HFFc6 (cell line): ENCODE measurements at regions not wholly inside any gene's neighbourhood (a gene's known extent, or its start where the extent isn't known, plus 50 kb on each side); places are given as distances from the start of the nearest gene placed in this dataset.

Source experiments
- DNase-seq: peaks from one replicate; pipeline ENCODE4 v3.0.0-alpha.2; 2018
- H3K27ac Mint-ChIP-seq: 2 replicates; pipeline ENCODE4 v1.8.0; 2020; ENCODE audit warnings: mild to moderate bottlenecking, mixed read lengths
- H3K27me3 Mint-ChIP-seq: 2 replicates; pipeline ENCODE4 v1.8.0; 2021; ENCODE audit warnings: mild to moderate bottlenecking, moderate library complexity, mixed read lengths; ENCODE audit not compliant: insufficient read depth
- H3K36me3 Mint-ChIP-seq: 2 replicates; pipeline ENCODE4 v1.8.0; 2021; ENCODE audit warnings: low read depth, mixed read lengths
- H3K4me1 Mint-ChIP-seq: 2 replicates; pipeline ENCODE4 v1.8.0; 2020; ENCODE audit warnings: low read depth, mixed read lengths
- H3K4me3 Mint-ChIP-seq: 2 replicates; pipeline ENCODE4 v1.8.0; 2020; ENCODE audit warnings: mild to moderate bottlenecking, moderate library complexity, mixed read lengths
- H3K9me3 Mint-ChIP-seq: 2 replicates; pipeline ENCODE4 v1.8.0; 2020; ENCODE audit warnings: mild to moderate bottlenecking, mixed read lengths
- CTCF ChIP-seq: fragments of 200-600 bp; sonication (generic); IDR thresholded peaks from 2 replicates; pipeline ENCODE4 v1.5.0; 2021; ENCODE audit warnings: antibody characterized with exemption, mild to moderate bottlenecking

- no peak for TF ChIP-seq CTCF
- Mint-ChIP-seq H3K4me1 (no peaks in the 10 kb centered on the region), H3K36me3 (no peaks in the 10 kb centered on the region), H3K9me3 (peaks cover 25% of the 10 kb centered on the region), H3K27ac (no peak overlapping the region), H3K4me3 (no peak overlapping the region), H3K27me3 (no peaks in the 10 kb centered on the region; the same call in 1 of the 2 replicates)
- DNase-seq: no peak
Measured at GRCh38 chr12:24396224-24396623, 446.8 kb upstream of the SOX5 start.

GRCh38 chr12:24394246-24394645 lies 444.8 kb upstream of the SOX5 start:
- no peak for TF ChIP-seq CTCF
- H3K27me3 Mint-ChIP-seq: no peaks in the 10 kb centered on the region; the same call in 1 of the 2 replicates

GRCh38 chr12:24393071-24393470 lies 443.6 kb upstream of the SOX5 start:
- no peaks in the 10 kb centered on the region; the same call in 1 of the 2 replicates for H3K27me3 Mint-ChIP-seq
- no peaks in the 10 kb centered on the region for H3K36me3 Mint-ChIP-seq
- peaks cover 29% of the 10 kb centered on the region for H3K9me3 Mint-ChIP-seq
- no peak for TF ChIP-seq CTCF
- DNase-seq: no peak
- H3K27ac Mint-ChIP-seq: no peak overlapping the region
- H3K4me1 Mint-ChIP-seq: no peaks in the 10 kb centered on the region
- no peak overlapping the region for H3K4me3 Mint-ChIP-seq

More at GRCh38 chr12:24394246-24394645, 444.8 kb upstream of the SOX5 start:
- Mint-ChIP-seq H3K4me1 (no peaks in the 10 kb centered on the region), H3K36me3 (no peaks in the 10 kb centered on the region), H3K27ac (no peak overlapping the region), H3K9me3 (peaks cover 28% of the 10 kb centered on the region), H3K4me3 (no peak overlapping the region)
- no peak for DNase-seq

- H3K27me3 Mint-ChIP-seq: no peaks in the 10 kb centered on the region
- H3K36me3 Mint-ChIP-seq: no peaks in the 10 kb centered on the region
- H3K4me1 Mint-ChIP-seq: no peaks in the 10 kb centered on the region
- DNase-seq: no peak
- H3K27ac Mint-ChIP-seq: no peak overlapping the region
- H3K4me3 Mint-ChIP-seq: no peak overlapping the region
- H3K9me3 Mint-ChIP-seq: peaks cover 43% of the 10 kb centered on the region
- no peak for TF ChIP-seq CTCF
Measured at GRCh38 chr12:24389394-24389793, 439.9 kb upstream of the SOX5 start.

GRCh38 chr12:24387381-24387780 lies 437.9 kb upstream of the SOX5 start:
- H3K4me3 Mint-ChIP-seq: no peak overlapping the region
- no peak overlapping the region for H3K27ac Mint-ChIP-seq
- peaks cover 50% of the 10 kb centered on the region for H3K9me3 Mint-ChIP-seq
- no peak for DNase-seq
- TF ChIP-seq CTCF: no peak
- H3K4me1 Mint-ChIP-seq: no peaks in the 10 kb centered on the region
- H3K36me3 Mint-ChIP-seq: no peaks in the 10 kb centered on the region
- no peaks in the 10 kb centered on the region for H3K27me3 Mint-ChIP-seq

- no peaks in the 10 kb centered on the region for H3K27me3 Mint-ChIP-seq
- no peak for TF ChIP-seq CTCF
- H3K36me3 Mint-ChIP-seq: no peaks in the 10 kb centered on the region
- H3K4me1 Mint-ChIP-seq: no peaks in the 10 kb centered on the region
- DNase-seq: no peak
- H3K4me3 Mint-ChIP-seq: no peak overlapping the region
- H3K9me3 Mint-ChIP-seq: peaks cover 50% of the 10 kb centered on the region
- no peak overlapping the region for H3K27ac Mint-ChIP-seq
Measured at GRCh38 chr12:24386836-24387235, 437.4 kb upstream of the SOX5 start.
